ENCODE measurements at regions not wholly inside any gene's neighbourhood (a gene's known extent, or its start where the extent isn't known, plus 50 kb on each side); places are given as distances from the start of the nearest gene placed in this dataset.

DNA sequence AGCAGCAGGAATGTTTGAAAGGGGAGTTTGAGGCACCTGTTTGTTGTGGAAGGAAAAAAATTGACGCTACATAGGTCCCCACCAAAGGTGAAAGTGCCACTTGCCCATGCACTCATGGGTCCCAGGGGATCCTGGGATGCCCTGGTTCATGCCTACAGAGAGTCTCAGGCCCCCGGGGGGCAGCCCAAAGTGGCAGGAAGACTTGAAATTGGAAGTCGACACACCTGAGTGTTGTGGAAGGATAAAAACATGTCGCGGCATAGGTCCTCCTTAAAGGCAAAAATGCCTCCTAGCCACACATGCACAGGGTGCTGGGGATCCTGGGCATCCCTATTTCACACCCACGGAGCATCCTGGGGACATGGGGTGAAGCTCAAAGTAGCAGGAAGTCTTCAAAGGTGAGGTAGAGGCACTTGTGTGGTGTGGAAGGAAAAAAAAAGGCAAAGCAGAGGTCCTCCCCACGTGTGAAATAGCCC lies 576.1 kb downstream of the ALG10 start:
- TF ChIP-seq, protein P1, sequence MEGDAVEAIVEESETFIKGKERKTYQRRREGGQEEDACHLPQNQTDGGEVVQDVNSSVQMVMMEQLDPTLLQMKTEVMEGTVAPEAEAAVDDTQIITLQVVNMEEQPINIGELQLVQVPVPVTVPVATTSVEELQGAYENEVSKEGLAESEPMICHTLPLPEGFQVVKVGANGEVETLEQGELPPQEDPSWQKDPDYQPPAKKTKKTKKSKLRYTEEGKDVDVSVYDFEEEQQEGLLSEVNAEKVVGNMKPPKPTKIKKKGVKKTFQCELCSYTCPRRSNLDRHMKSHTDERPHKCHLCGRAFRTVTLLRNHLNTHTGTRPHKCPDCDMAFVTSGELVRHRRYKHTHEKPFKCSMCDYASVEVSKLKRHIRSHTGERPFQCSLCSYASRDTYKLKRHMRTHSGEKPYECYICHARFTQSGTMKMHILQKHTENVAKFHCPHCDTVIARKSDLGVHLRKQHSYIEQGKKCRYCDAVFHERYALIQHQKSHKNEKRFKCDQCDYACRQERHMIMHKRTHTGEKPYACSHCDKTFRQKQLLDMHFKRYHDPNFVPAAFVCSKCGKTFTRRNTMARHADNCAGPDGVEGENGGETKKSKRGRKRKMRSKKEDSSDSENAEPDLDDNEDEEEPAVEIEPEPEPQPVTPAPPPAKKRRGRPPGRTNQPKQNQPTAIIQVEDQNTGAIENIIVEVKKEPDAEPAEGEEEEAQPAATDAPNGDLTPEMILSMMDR (IDR thresholded peaks at IDR 0.05), result no peak
- peak; percentile 30 for DNase-seq (ENCODE audit: low spot score)
- H3K9me3 ChIP-seq, result peaks cover under 1 to 48% of the 10 kb centered on the region in 2 donors
- H3K27ac ChIP-seq, result no peak overlapping the region
- H3K27me3 ChIP-seq, result no peaks in the 10 kb centered on the region
- no peak overlapping the region for H3K4me3 ChIP-seq
- H3K36me3 ChIP-seq, result no peaks in the 10 kb centered on the region
- no peaks in the 10 kb centered on the region for H3K4me1 ChIP-seq

GRCh38 chr12:34598851-34599529 lies 576.7 kb downstream of the ALG10 start:
- Histone ChIP-seq H3K9me3 (peaks cover 0 to 44% of the 10 kb centered on the region in 2 donors), H3K27ac (no peak overlapping the region), H3K36me3 (no peaks in the 10 kb centered on the region), H3K27me3 (no peaks in the 10 kb centered on the region), H3K4me1 (no peaks in the 10 kb centered on the region), H3K4me3 (no peak overlapping the region)
- no peak for DNase-seq (ENCODE audit: low spot score)
- TF ChIP-seq, protein P1 (IDR thresholded peaks at IDR 0.05), result no peak

DNA sequence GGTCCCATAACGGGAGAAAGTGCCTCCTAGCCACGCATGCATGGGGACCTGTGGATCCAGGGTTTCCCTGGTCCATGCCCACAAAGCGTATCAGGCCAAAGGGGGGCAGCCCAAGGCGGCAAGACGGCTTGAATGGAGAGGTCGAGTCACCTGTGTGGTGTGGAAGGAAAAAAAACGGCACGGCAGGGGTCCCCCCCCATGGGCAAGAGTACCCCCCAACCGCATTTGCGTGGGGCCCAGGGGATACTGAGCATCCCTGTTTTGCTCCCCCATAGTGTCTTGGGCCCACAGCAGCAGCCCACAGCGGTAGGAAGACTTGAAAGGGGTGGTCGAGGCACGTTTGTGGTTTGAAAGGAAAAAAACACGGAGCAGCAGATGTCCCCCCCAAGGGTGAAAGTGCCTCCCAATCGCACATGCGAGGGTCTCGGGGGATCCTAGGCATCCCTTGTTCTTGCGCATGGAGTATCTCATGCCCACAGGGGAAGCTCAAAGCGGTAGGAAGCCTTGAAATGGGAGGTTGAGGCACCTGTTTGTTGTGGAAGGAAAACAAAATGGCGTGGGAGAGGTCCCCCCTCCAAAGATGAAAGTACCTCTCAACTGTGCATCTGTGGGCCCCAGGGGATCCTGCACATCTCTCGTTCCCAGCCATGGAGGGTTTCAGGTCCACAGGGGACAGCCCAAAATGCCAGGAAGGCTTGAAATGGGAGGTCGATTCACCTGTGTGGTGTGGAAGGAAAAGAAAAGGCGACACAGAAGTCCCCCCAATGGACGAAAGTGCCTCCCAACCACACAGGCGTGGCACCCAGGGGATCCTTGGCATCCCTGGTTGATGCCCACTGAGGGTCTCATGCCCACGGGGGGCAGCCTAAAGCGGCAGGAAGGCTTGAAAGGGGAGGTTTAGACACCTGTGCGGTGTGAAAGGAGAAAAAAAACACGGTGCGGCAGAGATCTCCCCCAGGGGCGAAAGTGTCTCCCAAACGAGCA lies 577.5 kb downstream of the ALG10 start:
- Histone ChIP-seq H3K9me3 (peaks cover 5 to 38% of the 10 kb centered on the region in 2 donors), H3K36me3 (no peaks in the 10 kb centered on the region), H3K27ac (no peak overlapping the region), H3K4me1 (no peaks in the 10 kb centered on the region), H3K4me3 (no peak overlapping the region), H3K27me3 (no peaks in the 10 kb centered on the region)
- no peak for DNase-seq (ENCODE audit: low spot score)
- TF ChIP-seq, protein P1 (IDR thresholded peaks at IDR 0.05), result no peak

GRCh38 chr12:34600592-34601462 lies 578.5 kb downstream of the ALG10 start:
- H3K27ac ChIP-seq, result no peak overlapping the region
- peak; percentile 47 for DNase-seq (ENCODE audit: low spot score)
- TF ChIP-seq, protein P1 (IDR thresholded peaks at IDR 0.05), result no peak

DNA sequence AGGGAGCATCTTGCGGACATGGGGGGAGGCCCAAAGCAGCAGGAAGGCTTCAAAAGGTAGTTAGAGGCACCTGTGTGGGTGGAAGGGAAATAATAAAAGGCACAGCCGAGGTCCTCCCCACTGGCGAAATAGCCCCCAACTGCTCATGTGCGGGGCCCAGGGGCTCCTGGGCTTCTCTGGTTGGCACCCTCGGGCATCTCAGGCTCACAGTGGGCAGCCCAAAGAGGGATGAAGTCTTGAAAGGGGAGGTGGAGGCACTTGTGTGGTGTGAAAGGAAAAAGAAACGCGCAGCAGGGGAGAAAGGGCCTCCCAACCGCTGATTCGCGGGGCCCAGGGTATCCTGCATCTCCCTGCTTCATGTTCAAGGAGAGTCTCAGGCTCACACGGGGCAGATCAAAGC lies 579.4 kb downstream of the ALG10 start:
- Histone ChIP-seq H3K36me3 (no peaks in the 10 kb centered on the region), H3K4me3 (no peak overlapping the region), H3K9me3 (peaks cover 5 to 21% of the 10 kb centered on the region in 2 donors), H3K27ac (no peak overlapping the region), H3K27me3 (no peaks in the 10 kb centered on the region), H3K4me1 (no peaks in the 10 kb centered on the region)
- TF ChIP-seq, protein P1 (IDR thresholded peaks at IDR 0.05), result no peak
- no peak for DNase-seq (ENCODE audit: low spot score)

More at GRCh38 chr12:34600592-34601462, 578.5 kb downstream of the ALG10 start:
- Histone ChIP-seq H3K36me3 (no peaks in the 10 kb centered on the region), H3K4me3 (no peak overlapping the region), H3K27me3 (no peaks in the 10 kb centered on the region), H3K4me1 (no peaks in the 10 kb centered on the region), H3K9me3 (peaks cover 5 to 28% of the 10 kb centered on the region in 2 donors)

All from right atrium auricular region (tissue), 2 donors.